ENCODE measurements at regions not wholly inside any gene's neighbourhood (a gene's known extent, or its start where the extent isn't known, plus 50 kb on each side); places are given as distances from the start of the nearest gene placed in this dataset.

DNA sequence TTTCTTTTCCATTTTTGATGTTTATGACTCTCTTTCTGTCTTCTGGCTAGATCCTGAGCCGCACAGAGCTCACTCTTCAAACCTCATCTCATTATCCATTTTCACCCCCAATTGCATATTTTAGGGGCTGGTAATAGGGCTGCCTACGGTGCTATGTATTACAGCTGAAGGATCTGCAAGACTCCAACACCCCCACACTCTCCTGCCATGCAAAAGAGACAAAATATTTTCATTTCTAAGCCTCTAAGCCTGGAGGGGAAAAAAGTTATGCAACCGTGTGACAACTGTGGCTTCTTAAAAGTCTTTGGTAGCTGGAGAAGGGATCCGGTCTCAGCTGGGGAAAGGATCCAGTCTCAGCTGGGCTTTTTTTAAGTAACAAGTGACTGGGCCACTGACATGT lies 311.6 kb downstream of the NPHP4 start:
- TF ChIP-seq, protein P1, sequence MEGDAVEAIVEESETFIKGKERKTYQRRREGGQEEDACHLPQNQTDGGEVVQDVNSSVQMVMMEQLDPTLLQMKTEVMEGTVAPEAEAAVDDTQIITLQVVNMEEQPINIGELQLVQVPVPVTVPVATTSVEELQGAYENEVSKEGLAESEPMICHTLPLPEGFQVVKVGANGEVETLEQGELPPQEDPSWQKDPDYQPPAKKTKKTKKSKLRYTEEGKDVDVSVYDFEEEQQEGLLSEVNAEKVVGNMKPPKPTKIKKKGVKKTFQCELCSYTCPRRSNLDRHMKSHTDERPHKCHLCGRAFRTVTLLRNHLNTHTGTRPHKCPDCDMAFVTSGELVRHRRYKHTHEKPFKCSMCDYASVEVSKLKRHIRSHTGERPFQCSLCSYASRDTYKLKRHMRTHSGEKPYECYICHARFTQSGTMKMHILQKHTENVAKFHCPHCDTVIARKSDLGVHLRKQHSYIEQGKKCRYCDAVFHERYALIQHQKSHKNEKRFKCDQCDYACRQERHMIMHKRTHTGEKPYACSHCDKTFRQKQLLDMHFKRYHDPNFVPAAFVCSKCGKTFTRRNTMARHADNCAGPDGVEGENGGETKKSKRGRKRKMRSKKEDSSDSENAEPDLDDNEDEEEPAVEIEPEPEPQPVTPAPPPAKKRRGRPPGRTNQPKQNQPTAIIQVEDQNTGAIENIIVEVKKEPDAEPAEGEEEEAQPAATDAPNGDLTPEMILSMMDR (conservative IDR thresholded peaks at IDR 0.05; ENCODE audit: low read depth in 2 of 2) = no peak
- TF ChIP-seq JUNB (IDR thresholded peaks at IDR 0.05; ENCODE audit: unreplicated experiment) (no peak), EZH2 (IDR thresholded peaks at IDR 0.05; ENCODE audit: low read depth, unreplicated experiment) (no peak), POLR2AphosphoS5 (IDR thresholded peaks at IDR 0.05; ENCODE audit: low read depth) (no peak), STAT1 (IDR thresholded peaks at IDR 0.05; ENCODE audit: unreplicated experiment) (no peak)
- TF ChIP-seq, protein P2, sequence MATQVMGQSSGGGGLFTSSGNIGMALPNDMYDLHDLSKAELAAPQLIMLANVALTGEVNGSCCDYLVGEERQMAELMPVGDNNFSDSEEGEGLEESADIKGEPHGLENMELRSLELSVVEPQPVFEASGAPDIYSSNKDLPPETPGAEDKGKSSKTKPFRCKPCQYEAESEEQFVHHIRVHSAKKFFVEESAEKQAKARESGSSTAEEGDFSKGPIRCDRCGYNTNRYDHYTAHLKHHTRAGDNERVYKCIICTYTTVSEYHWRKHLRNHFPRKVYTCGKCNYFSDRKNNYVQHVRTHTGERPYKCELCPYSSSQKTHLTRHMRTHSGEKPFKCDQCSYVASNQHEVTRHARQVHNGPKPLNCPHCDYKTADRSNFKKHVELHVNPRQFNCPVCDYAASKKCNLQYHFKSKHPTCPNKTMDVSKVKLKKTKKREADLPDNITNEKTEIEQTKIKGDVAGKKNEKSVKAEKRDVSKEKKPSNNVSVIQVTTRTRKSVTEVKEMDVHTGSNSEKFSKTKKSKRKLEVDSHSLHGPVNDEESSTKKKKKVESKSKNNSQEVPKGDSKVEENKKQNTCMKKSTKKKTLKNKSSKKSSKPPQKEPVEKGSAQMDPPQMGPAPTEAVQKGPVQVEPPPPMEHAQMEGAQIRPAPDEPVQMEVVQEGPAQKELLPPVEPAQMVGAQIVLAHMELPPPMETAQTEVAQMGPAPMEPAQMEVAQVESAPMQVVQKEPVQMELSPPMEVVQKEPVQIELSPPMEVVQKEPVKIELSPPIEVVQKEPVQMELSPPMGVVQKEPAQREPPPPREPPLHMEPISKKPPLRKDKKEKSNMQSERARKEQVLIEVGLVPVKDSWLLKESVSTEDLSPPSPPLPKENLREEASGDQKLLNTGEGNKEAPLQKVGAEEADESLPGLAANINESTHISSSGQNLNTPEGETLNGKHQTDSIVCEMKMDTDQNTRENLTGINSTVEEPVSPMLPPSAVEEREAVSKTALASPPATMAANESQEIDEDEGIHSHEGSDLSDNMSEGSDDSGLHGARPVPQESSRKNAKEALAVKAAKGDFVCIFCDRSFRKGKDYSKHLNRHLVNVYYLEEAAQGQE (IDR thresholded peaks at IDR 0.05; ENCODE audit: unreplicated experiment) = no peak
